Femur (tissue), 1 donor: ENCODE measurements at regions not wholly inside any gene's neighbourhood (a gene's known extent, or its start where the extent isn't known, plus 50 kb on each side); places are given as distances from the start of the nearest gene placed in this dataset.

Source experiments
- DNase-seq: peaks from one replicate; pipeline ENCODE4 v3.0.0-alpha.2; 2017

GRCh38 chr13:26155568-26155967 is 66.5 kb downstream of the RNF6 start:
- no peak for DNase-seq

- DNase-seq, result no peak
These were observed 82.0 kb upstream of the SHISA2 start for GRCh38 chr13:26133851-26134250.

- no peak for DNase-seq
These were observed 81.5 kb upstream of the SHISA2 start for GRCh38 chr13:26133286-26133685.

GRCh38 chr13:26132756-26133155 is 80.9 kb upstream of the SHISA2 start:
- DNase-seq, result peak; percentile 33

GRCh38 chr13:26128676-26129075 is 76.9 kb upstream of the SHISA2 start:
- no peak for DNase-seq

GRCh38 chr13:26117620-26118019 is 65.8 kb upstream of the SHISA2 start:
- no peak for DNase-seq

GRCh38 chr13:26112843-26113242 is 61.0 kb upstream of the SHISA2 start:
- DNase-seq, result no peak

- DNase-seq, result no peak
These were observed 60.0 kb upstream of the SHISA2 start for GRCh38 chr13:26111797-26112196.
